Astrocyte (in vitro differentiated cells and primary cell): ENCODE measurements at regions not wholly inside any gene's neighbourhood (a gene's known extent, or its start where the extent isn't known, plus 50 kb on each side); places are given as distances from the start of the nearest gene placed in this dataset.

Experiments
- DNase-seq: peaks from one replicate; pipeline ENCODE4 v3.0.0-alpha.2; 2010; ENCODE audit warnings: low read depth
- FAIRE-seq: peaks from 2 replicates; lab custom pipeline; 2011; peaks lifted over from hg19 to GRCh38; lab: Jason Lieb, UNC
- H2AFZ ChIP-seq: 2 replicates; pipeline ENCODE4 v1.6.0; 2012; ENCODE audit warnings: low read depth, low read length, inconsistent platforms
- H3K27ac ChIP-seq: 2 replicates; pipeline ENCODE4 v1.5.1; 2011; ENCODE audit warnings: low read depth, low read length, inconsistent platforms
- H3K27me3 ChIP-seq: 2 replicates; pipeline ENCODE4 v1.6.0; 2011; ENCODE audit warnings: low read length, inconsistent platforms; ENCODE audit not compliant: insufficient read depth
- H3K36me3 ChIP-seq: 2 replicates; pipeline ENCODE4 v1.5.1; 2011; ENCODE audit warnings: low read length, inconsistent platforms; ENCODE audit not compliant: insufficient read depth
- H3K4me1 ChIP-seq: 2 replicates; pipeline ENCODE4 v1.5.1; 2011; ENCODE audit warnings: low read length, inconsistent platforms; ENCODE audit not compliant: insufficient read depth
- H3K4me2 ChIP-seq: 2 replicates; pipeline ENCODE4 v1.6.0; 2012; ENCODE audit warnings: low read length, inconsistent platforms
- H3K4me3 ChIP-seq: 2 replicates; pipeline ENCODE4 v1.5.1; 2011; ENCODE audit warnings: low read depth, mild to moderate bottlenecking, low read length, inconsistent platforms; ENCODE audit not compliant: insufficient read depth
- H3K79me2 ChIP-seq: 2 replicates; pipeline ENCODE4 v1.6.0; 2012; ENCODE audit warnings: mild to moderate bottlenecking, low read length, inconsistent platforms; ENCODE audit not compliant: insufficient read depth
- H3K9ac ChIP-seq: 2 replicates; pipeline ENCODE4 v1.6.0; 2012; ENCODE audit warnings: mild to moderate bottlenecking, low read length, inconsistent platforms
- H3K9me3 ChIP-seq: 2 replicates; pipeline ENCODE4 v1.5.1; 2012; ENCODE audit warnings: low read depth, mild to moderate bottlenecking, low read length, inconsistent platforms; ENCODE audit not compliant: insufficient read depth
- H4K20me1 ChIP-seq: 2 replicates; pipeline ENCODE4 v1.6.0; 2012; ENCODE audit warnings: low read length, inconsistent platforms; ENCODE audit not compliant: insufficient read depth
- H3K27ac Mint-ChIP-seq: one replicate; pipeline ENCODE4 v1.8.0; 2021; ENCODE audit warnings: mild to moderate bottlenecking, mixed read lengths; ENCODE audit not compliant: unreplicated experiment
- H3K27me3 Mint-ChIP-seq: one replicate; pipeline ENCODE4 v1.8.0; 2021; ENCODE audit warnings: low read depth, mixed read lengths; ENCODE audit not compliant: unreplicated experiment
- H3K36me3 Mint-ChIP-seq: one replicate; pipeline ENCODE4 v1.8.0; 2021; ENCODE audit warnings: low read depth, mixed read lengths; ENCODE audit not compliant: unreplicated experiment
- H3K4me1 Mint-ChIP-seq: one replicate; pipeline ENCODE4 v1.8.0; 2021; ENCODE audit warnings: low read depth, mixed read lengths; ENCODE audit not compliant: unreplicated experiment
- H3K4me3 Mint-ChIP-seq: one replicate; pipeline ENCODE4 v1.8.0; 2021; ENCODE audit warnings: mild to moderate bottlenecking, moderate library complexity, mixed read lengths; ENCODE audit not compliant: unreplicated experiment
- H3K9me3 Mint-ChIP-seq: one replicate; pipeline ENCODE4 v1.8.0; 2021; ENCODE audit warnings: mild to moderate bottlenecking, mixed read lengths; ENCODE audit not compliant: unreplicated experiment
- CTCF ChIP-seq: IDR thresholded peaks from 2 replicates; pipeline ENCODE4 v1.5.1; 2011; ENCODE audit warnings: low read depth, mild to moderate bottlenecking, inconsistent platforms, low read length, moderate library complexity; ENCODE audit not compliant: insufficient read depth
- EZH2 ChIP-seq: IDR thresholded peaks from 2 replicates; pipeline ENCODE4 v1.6.1; 2012; ENCODE audit warnings: mild to moderate bottlenecking, low read length, inconsistent platforms; ENCODE audit not compliant: insufficient read depth

GRCh38 chr11:129743112-129743815 lies 72.4 kb upstream of the TMEM45B start:
- Mint-ChIP-seq H3K4me3 (no peak overlapping the region), H3K4me1 (peaks cover 3% of the 10 kb centered on the region), H3K36me3 (no peaks in the 10 kb centered on the region), H3K27ac (no peak overlapping the region), H3K27me3 (peaks cover 13% of the 10 kb centered on the region), H3K9me3 (peaks cover 3% of the 10 kb centered on the region)
- H3K9ac ChIP-seq: no peak overlapping the region
- no peak overlapping the region for H2AFZ ChIP-seq
- no peaks in the 10 kb centered on the region for H3K36me3 ChIP-seq
- no peak for TF ChIP-seq EZH2
- no peak for TF ChIP-seq CTCF
- H3K79me2 ChIP-seq: no peaks in the 10 kb centered on the region
- no peaks in the 10 kb centered on the region for H3K9me3 ChIP-seq
- H3K4me1 ChIP-seq: no peaks in the 10 kb centered on the region
- peaks cover 2% of the 10 kb centered on the region for H3K27me3 ChIP-seq
- DNase-seq (no peak), FAIRE-seq (no peak)
- no peak overlapping the region for H3K27ac ChIP-seq
- H4K20me1 ChIP-seq: no peaks in the 10 kb centered on the region
- H3K4me2 ChIP-seq: no peak overlapping the region
- H3K4me3 ChIP-seq: no peak overlapping the region

- no peak overlapping the region for H3K4me2 ChIP-seq
- H3K9me3 ChIP-seq: no peaks in the 10 kb centered on the region
- Mint-ChIP-seq H3K4me3 (no peak overlapping the region), H3K36me3 (no peaks in the 10 kb centered on the region), H3K27ac (no peak overlapping the region), H3K9me3 (no peaks in the 10 kb centered on the region), H3K27me3 (peaks cover 28% of the 10 kb centered on the region), H3K4me1 (peaks cover 3% of the 10 kb centered on the region)
- H3K27me3 ChIP-seq: peaks cover 9% of the 10 kb centered on the region
- TF ChIP-seq EZH2 (no peak), CTCF (no peak)
- no peak overlapping the region for H2AFZ ChIP-seq
- H3K4me1 ChIP-seq: no peaks in the 10 kb centered on the region
- H3K79me2 ChIP-seq: no peaks in the 10 kb centered on the region
- FAIRE-seq: no peak
- H3K9ac ChIP-seq: no peak overlapping the region
- no peak overlapping the region for H3K27ac ChIP-seq
- H4K20me1 ChIP-seq: no peaks in the 10 kb centered on the region
- H3K36me3 ChIP-seq: no peaks in the 10 kb centered on the region
- H3K4me3 ChIP-seq: no peak overlapping the region
- no peak for DNase-seq
These were observed 68.6 kb upstream of the TMEM45B start for GRCh38 chr11:129747071-129747470.

GRCh38 chr11:129749141-129749540 lies 66.5 kb upstream of the TMEM45B start:
- no peak for FAIRE-seq

More at GRCh38 chr11:129749141-129749540, 66.5 kb upstream of the TMEM45B start:
- no peak for TF ChIP-seq CTCF
- no peak for TF ChIP-seq EZH2
- Mint-ChIP-seq H3K36me3 (no peaks in the 10 kb centered on the region), H3K4me1 (peaks cover 3% of the 10 kb centered on the region), H3K4me3 (no peak overlapping the region), H3K27me3 (peaks cover 30% of the 10 kb centered on the region), H3K27ac (no peak overlapping the region), H3K9me3 (no peaks in the 10 kb centered on the region)
- Histone ChIP-seq H3K36me3 (no peaks in the 10 kb centered on the region), H3K27ac (no peak overlapping the region), H3K27me3 (peaks cover 9% of the 10 kb centered on the region), H3K9ac (no peak overlapping the region), H3K9me3 (no peaks in the 10 kb centered on the region), H3K4me3 (no peak overlapping the region), H4K20me1 (no peaks in the 10 kb centered on the region), H3K4me2 (no peak overlapping the region), H2AFZ (no peak overlapping the region), H3K79me2 (no peaks in the 10 kb centered on the region), H3K4me1 (no peaks in the 10 kb centered on the region)
- no peak for DNase-seq
